Spleen (tissue), 7 donors: ENCODE measurements at regions not wholly inside any gene's neighbourhood (a gene's known extent, or its start where the extent isn't known, plus 50 kb on each side); places are given as distances from the start of the nearest gene placed in this dataset.

Experiments used
- CTCF ChIP-seq, 11 experiments: fragments of 200-600 bp in 7 of 11; fragments of 450-650 bp in 4 of 11; sonication (generic) in 4 of 11; IDR thresholded peaks in 8 of 11; conservative IDR thresholded peaks in 3 of 11; 1 replicate in 7 of 11; 2 replicates in 4 of 11; pipeline versions ENCODE4 v1.4.0 to v1.8.0; 2016 to 2021; ENCODE audit warnings: antibody characterized with exemption in 11 of 11, inconsistent platforms in 4 of 11, mild to moderate bottlenecking in 1 of 11
- POLR2A ChIP-seq, 3 donors: fragments of 450-650 bp; IDR thresholded peaks; one replicate each; pipeline ENCODE4 v1.5.1; 2017; ENCODE audit warnings: antibody characterized with exemption in 3 of 3, mild to moderate bottlenecking in 1 of 3
- POLR2AphosphoS5 ChIP-seq, 3 donors: sonication (generic); formaldehyde crosslinking; IDR thresholded peaks; one replicate each; pipeline ENCODE4 v1.5.1; 2017; ENCODE audit warnings: antibody characterized with exemption in 3 of 3
- donor health status: DM: no; HTN: no; CAD: no; lungs with moderate emphysema.
- donor health status: DM: no; HTN: no; CAD: no.
- donor health status: DM: no; HTN: no; CAD: no.

DNA sequence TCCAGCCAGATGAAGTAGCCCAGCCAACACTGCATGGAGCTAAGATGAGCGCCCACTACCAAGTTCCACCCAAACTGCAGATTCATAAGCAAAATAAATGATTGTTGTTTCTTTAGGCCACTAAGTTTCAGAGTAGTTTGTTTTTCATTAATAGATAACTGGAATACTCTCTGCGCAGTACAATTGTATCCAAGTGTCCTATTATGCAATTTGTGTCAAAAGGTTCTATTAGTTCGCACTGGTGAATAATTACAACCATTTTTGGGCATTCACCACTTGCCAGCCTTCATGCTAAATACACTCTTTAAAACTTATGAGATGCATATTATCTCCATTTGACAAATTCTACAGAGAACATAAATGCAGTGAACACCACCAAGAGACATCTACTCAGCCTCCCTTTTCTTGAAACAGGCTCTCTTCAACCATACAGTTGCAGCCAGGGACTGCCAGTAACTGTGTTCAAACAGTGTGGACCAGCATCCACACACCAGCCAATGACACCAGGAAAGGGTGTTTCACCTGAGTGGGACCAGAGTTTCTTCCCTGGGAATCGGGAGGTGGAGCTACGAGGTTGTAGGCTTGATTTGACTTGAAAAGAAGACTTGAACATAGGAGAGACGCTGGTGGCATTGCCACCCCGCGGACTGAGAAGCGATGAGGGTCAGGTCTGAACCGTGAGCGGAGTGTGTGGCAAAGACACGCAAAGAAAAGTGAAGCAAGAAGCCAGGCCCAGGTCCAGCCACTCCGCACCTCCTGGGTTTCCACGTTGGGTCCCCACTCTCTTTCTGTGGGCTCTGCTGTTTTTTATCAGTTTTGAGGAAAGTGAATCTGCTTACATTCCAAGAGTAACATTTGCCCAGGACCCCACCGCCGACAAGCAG, 53.0 kb upstream of the FZD10 start:
- no peak for TF ChIP-seq CTCF (IDR thresholded peaks at IDR 0.05 in 8 of 11, conservative IDR thresholded peaks at IDR 0.05 in 3 of 11)
- no peak for TF ChIP-seq POLR2A (IDR thresholded peaks at IDR 0.05)
- no peak for TF ChIP-seq POLR2AphosphoS5 (IDR thresholded peaks at IDR 0.05)
